ENCODE measurements at regions not wholly inside any gene's neighbourhood (a gene's known extent, or its start where the extent isn't known, plus 50 kb on each side); places are given as distances from the start of the nearest gene placed in this dataset.

- TF ChIP-seq CTCF (IDR thresholded peaks at IDR 0.05) (no peak), POLR2A (IDR thresholded peaks at IDR 0.05) (no peak), POLR2AphosphoS5 (IDR thresholded peaks at IDR 0.05) (no peak), EP300 (IDR thresholded peaks at IDR 0.05) (no peak)
These were observed 61.8 kb upstream of the SLC35B4 start for GRCh38 chr7:134378562-134378961.

All from sigmoid colon (tissue), 4 donors.